K562 (cell line): ENCODE measurements at regions not wholly inside any gene's neighbourhood (a gene's known extent, or its start where the extent isn't known, plus 50 kb on each side); places are given as distances from the start of the nearest gene placed in this dataset.

ENCODE experiments used
- ATAC-seq: fragments of 200-7000 bp; cut with Tn5 transposase; 3 replicates; pipeline ENCODE4 v1.9.1; 2020; ENCODE audit warnings: moderate library complexity
- BruUV-seq: library from RNA; stranded (reverse); fragments of 400-500 nt; replicated peaks from 2 replicates; lab custom pipeline; 2021; lab: Mats Ljungman, UMichigan
- CTCF ChIA-PET: fragments of 300-600 bp; formaldehyde crosslinking; extraction: SDS; loops from one replicate; lab custom pipeline; 2021; ENCODE audit warnings: low intra/inter-chr PET ratio; lab: Yijun Ruan, JAX
- POLR2A ChIA-PET: fragments of 300-600, 350-650 bp; sonication (Branson Sonifier 250); formaldehyde crosslinking; extraction: SDS; loops from one replicate; lab custom pipeline; 2021; ENCODE audit warnings: antibody characterized with exemption, inconsistent platforms; lab: Yijun Ruan, JAX
- DNase-seq, 4 experiments: peaks; one replicate each; pipeline versions ENCODE4 v3.0.0 to v3.0.0-alpha.2; 2011 to 2018; ENCODE audit warnings: low spot score in 3 of 4, mixed read lengths in 3 of 4; ENCODE audit errors: extremely low read depth in 1 of 4
- FAIRE-seq: peaks from 2 replicates; lab custom pipeline; 2011; peaks lifted over from hg19 to GRCh38; lab: Jason Lieb, UNC
- H2AFZ ChIP-seq: 2 replicates; pipeline ENCODE4 v1.6.0; 2011; ENCODE audit warnings: low read depth, low read length, control low read depth, inconsistent platforms
- H3K27ac ChIP-seq: fragments of 200-600 bp; 3 replicates; pipeline ENCODE4 v1.8.0; 2011; ENCODE audit warnings: low read depth, mild to moderate bottlenecking, control low read depth, inconsistent platforms, low read length, moderate library complexity, mixed read lengths; ENCODE audit errors: extremely low read depth
- H3K27me3 ChIP-seq, 2 experiments: fragments of 300-600 bp in 1 of 2; 2 replicates in 1 of 2; 3 replicates in 1 of 2; pipeline versions ENCODE4 v1.6.0 to v1.8.0; 2011; ENCODE audit warnings: inconsistent platforms in 2 of 2, low read length in 2 of 2, mild to moderate bottlenecking in 1 of 2, mixed read lengths in 1 of 2, moderate library complexity in 1 of 2; ENCODE audit not compliant: control insufficient read depth in 2 of 2, insufficient read depth in 2 of 2
- H3K36me3 ChIP-seq: fragments of 300-600 bp; 3 replicates; pipeline ENCODE4 v1.8.0; 2011; ENCODE audit warnings: mild to moderate bottlenecking, low read length, inconsistent platforms; ENCODE audit not compliant: control insufficient read depth, insufficient read depth
- H3K4me1 ChIP-seq, 2 experiments: fragments of 200-600 bp in 1 of 2; replicated peaks in 1 of 2; 2 replicates in 1 of 2; 3 replicates in 1 of 2; pipeline versions ENCODE4 v1.5.1 to v1.8.0; 2011; ENCODE audit warnings: inconsistent platforms in 2 of 2, low read length in 2 of 2, mild to moderate bottlenecking in 1 of 2, mixed read lengths in 1 of 2, moderate library complexity in 1 of 2; ENCODE audit not compliant: control insufficient read depth in 2 of 2, insufficient read depth in 2 of 2
- H3K4me2 ChIP-seq: 2 replicates; pipeline ENCODE4 v1.6.1; 2011; ENCODE audit warnings: low read length, control low read depth, inconsistent platforms, mixed read lengths; ENCODE audit not compliant: insufficient read depth
- H3K4me3 ChIP-seq: fragments of 200-600 bp; sonication (generic), shearing (Covaris generic); 2 replicates; pipeline ENCODE4 v1.5.1; 2016; ENCODE audit warnings: control low read depth, inconsistent platforms
- H3K79me2 ChIP-seq: fragments of 200-600 bp; 3 replicates; pipeline ENCODE4 v1.8.0; 2011; ENCODE audit warnings: low read length, inconsistent platforms; ENCODE audit not compliant: control insufficient read depth, insufficient read depth
- H3K9ac ChIP-seq, 2 experiments: 2 replicates each; pipeline versions ENCODE4 v1.6.0 to v1.6.1; 2011; ENCODE audit warnings: low read depth in 2 of 2, low read length in 2 of 2, control low read depth in 1 of 2, inconsistent platforms in 1 of 2, mild to moderate bottlenecking in 1 of 2, mixed read lengths in 1 of 2; ENCODE audit not compliant: insufficient read depth in 1 of 2
- H3K9me1 ChIP-seq: one replicate; pipeline ENCODE4 v1.6.0; 2011; ENCODE audit warnings: inconsistent platforms, mild to moderate bottlenecking, low read length, moderate library complexity; ENCODE audit not compliant: control insufficient read depth, insufficient read depth
- H3K9me3 ChIP-seq: replicated peaks from 2 replicates; pipeline ENCODE4 v1.5.1; 2011; ENCODE audit warnings: low read depth, low read length, inconsistent platforms; ENCODE audit not compliant: control insufficient read depth, insufficient read depth
- H4K20me1 ChIP-seq: replicated peaks from 2 replicates; pipeline ENCODE4 v1.6.1; 2011; ENCODE audit warnings: low read length, inconsistent platforms, mixed read lengths; ENCODE audit not compliant: control insufficient read depth, insufficient read depth
- BACH1 ChIP-seq: fragments of 200-800 bp; sonication (Bioruptor generic); IDR thresholded peaks from 2 replicates; pipeline ENCODE4 v1.6.1; 2016; ENCODE audit warnings: missing genetic modification characterization, missing compliant biosample characterization
- E4F1 ChIP-seq: fragments of 250-450 bp; sonication (Bioruptor Pico); IDR thresholded peaks from 2 replicates; pipeline ENCODE4 v1.5.0; 2021; ENCODE audit warnings: mild to moderate bottlenecking, borderline replicate concordance
- ETS2 ChIP-seq: IDR thresholded peaks from 2 replicates; pipeline ENCODE4 v1.6.1; 2016; ENCODE audit warnings: borderline replicate concordance, missing genetic modification characterization, mild to moderate bottlenecking, moderate library complexity, missing compliant biosample characterization; ENCODE audit not compliant: poor library complexity, severe bottlenecking
- GATAD2B ChIP-seq: fragments of 450-650 bp; IDR thresholded peaks from 2 replicates; pipeline ENCODE4 v1.6.1; 2017; ENCODE audit warnings: mild to moderate bottlenecking, borderline replicate concordance
- HNRNPH1 ChIP-seq: fragments of 200-400 bp; formaldehyde crosslinking; optimal IDR thresholded peaks from 2 replicates; pipeline ENCODE3; 2017; ENCODE audit warnings: low read depth, mild to moderate bottlenecking, low read length, moderate library complexity
- HNRNPL ChIP-seq: fragments of 200-400 bp; formaldehyde crosslinking; IDR thresholded peaks from 2 replicates; pipeline ENCODE4 v1.6.1; 2017; ENCODE audit warnings: low read depth, mild to moderate bottlenecking, low read length
- MBD2 ChIP-seq: sonication (generic); IDR thresholded peaks from 2 replicates; pipeline ENCODE4 v1.6.1; 2016; ENCODE audit warnings: low read depth, borderline replicate concordance
- TCF15 ChIP-seq: fragments of 250-450 bp; sonication (Bioruptor Pico); IDR thresholded peaks from 2 replicates; pipeline ENCODE4 v1.8.0; 2022; ENCODE audit warnings: moderate library complexity, mild to moderate bottlenecking, inconsistent platforms
- TCF7 ChIP-seq: sonication (generic); IDR thresholded peaks from 2 replicates; pipeline ENCODE4 v1.6.1; 2016; ENCODE audit warnings: antibody characterized with exemption, borderline replicate concordance
- THRB ChIP-seq: fragments of 450-650 bp; formaldehyde crosslinking; conservative IDR thresholded peaks from 2 replicates; pipeline ENCODE4 v1.4.0; 2022; ENCODE audit warnings: mild to moderate bottlenecking, missing genetic modification characterization
- XRCC3 ChIP-seq: fragments of 450-650 bp; IDR thresholded peaks from 2 replicates; pipeline ENCODE4 v1.6.1; 2017; ENCODE audit warnings: mild to moderate bottlenecking, moderate library complexity
- ZFPM2 ChIP-seq: fragments of 250-450 bp; sonication (Bioruptor Pico); IDR thresholded peaks from 2 replicates; pipeline ENCODE4 v1.5.1; 2022; ENCODE audit warnings: mild to moderate bottlenecking
- ZNF408 ChIP-seq: fragments of 250-450 bp; sonication (Bioruptor Pico); IDR thresholded peaks from 2 replicates; pipeline ENCODE4 v1.4.0; 2020; ENCODE audit warnings: low read depth, mild to moderate bottlenecking, moderate library complexity
- ZSCAN32 ChIP-seq: fragments of 450-650 bp; formaldehyde crosslinking; IDR thresholded peaks from 2 replicates; pipeline ENCODE4 v1.4.0; 2020; ENCODE audit warnings: mild to moderate bottlenecking, moderate library complexity
- WGBS: fragments of 100-300 bp; shearing (Covaris generic); methylation state at CpG from one replicate; pipeline ENCODE4 v1.1.6; 2016; ENCODE audit warnings: low coverage, mixed read lengths; ENCODE audit not compliant: insufficient coverage; ENCODE audit errors: missing lambda C conversion rate; 5-methylcytosine and 5-hydroxymethylcytosine counted together
- in situ Hi-C: fragments of 300-500 bp; cut with MboI; formaldehyde crosslinking; loops from 4 replicates; pipeline ENCODE4 v1.15.0; 2018; ENCODE audit warnings: inconsistent platforms, mixed read lengths
- intact Hi-C: fragments of 100-400 bp; cut with micrococcal nuclease; formaldehyde crosslinking; loops from 2 replicates; pipeline ENCODE4 v1.14.2; 2022

GRCh38 chr12:116631619-116632018, 72.4 kb downstream of the MAP1LC3B2 start (continued):
- TF ChIP-seq ZNF408 (CRISPR knock-in tag) (no peak), E4F1 (CRISPR knock-in tag) (no peak)
- TF ChIP-seq, all 486 proteins: peak for 0

DNA sequence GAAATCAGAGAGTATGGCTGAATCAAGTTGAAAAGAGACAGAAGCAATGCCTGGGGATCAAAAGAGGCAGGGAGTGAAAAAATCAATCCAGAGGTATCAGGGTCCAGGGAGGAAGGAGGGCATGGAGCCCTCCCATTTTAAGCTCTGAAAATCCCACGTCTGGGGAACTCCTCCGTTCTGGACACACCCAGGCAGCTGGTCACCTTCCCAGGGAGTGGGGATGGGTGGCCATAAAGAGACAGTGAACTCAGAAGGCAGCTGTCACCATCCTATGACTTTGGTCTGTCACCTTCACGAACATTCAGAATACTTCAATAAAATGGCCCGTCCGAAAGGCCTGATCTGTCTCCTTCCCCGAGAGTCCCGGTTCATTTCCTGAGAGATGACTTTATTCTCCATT, 71.6 kb downstream of the MAP1LC3B2 start:
- Histone ChIP-seq H3K9me1 (no peaks in the 10 kb centered on the region), H3K27me3 (peaks cover 12 to 20% of the 10 kb centered on the region in 2 experiments; a peak in 3 of 5 replicates), H4K20me1 (no peaks in the 10 kb centered on the region; the same call in 1 of the 2 replicates), H3K4me2 (no peak overlapping the region), H2AFZ (no peak overlapping the region), H3K36me3 (no peaks in the 10 kb centered on the region), H3K4me1 (peaks cover 0 to 5% of the 10 kb centered on the region in 2 experiments; a peak in 2 of 5 replicates), H3K9me3 (no peaks in the 10 kb centered on the region), H3K9ac (no peak overlapping the region), H3K4me3 (no peak overlapping the region), H3K27ac (no peak overlapping the region), H3K79me2 (no peaks in the 10 kb centered on the region)
- intact Hi-C loops (no loop called here), in situ Hi-C loops (no loop called here)
- WGBS: 22% methylated on average over 6 of the region's 7 CpGs
- ChIA-PET CTCF (no interaction called here), POLR2A (interaction anchor here (0.6 to 0.9 kb wide), 3 partner anchors 10 to 560 kb away, joined by 3 to 4 read pairs (median 3); no protein-coding TSS in a partner anchor)
- FAIRE-seq (no peak), DNase-seq (no peak), ATAC-seq (no peak)
- BruUV-seq: no TSS peak
- TF ChIP-seq ZFPM2 (CRISPR knock-in tag) (no peak), ZSCAN32 (CRISPR knock-in tag) (no peak), GATAD2B (no peak), HNRNPH1 (no peak), BACH1 (tag) (no peak), TCF7 (no peak), ETS2 (tag) (no peak), TCF15 (CRISPR knock-in tag) (no peak), MBD2 (no peak), THRB (CRISPR knock-in tag) (no peak), XRCC3 (no peak), HNRNPL (no peak)
